ENCODE measurements at regions not wholly inside any gene's neighbourhood (a gene's known extent, or its start where the extent isn't known, plus 50 kb on each side); places are given as distances from the start of the nearest gene placed in this dataset.
"Not testable (repeated sequence)": the region's sequence is repeated elsewhere in the genome, so short reads cannot be mapped to it uniquely, and the experiment has no call there.

- DNase-seq (ENCODE audit: low spot score): no peak
Observed at GRCh38 chr12:4822572-4822971, 87.1 kb upstream of the KCNA1 start.

GRCh38 chr12:4824380-4824779 lies 85.3 kb upstream of the KCNA1 start:
- peak; percentile 37 for DNase-seq (ENCODE audit: low spot score)

- no peak for DNase-seq (ENCODE audit: low spot score)
Observed at GRCh38 chr12:4825011-4825858, 84.5 kb upstream of the KCNA1 start.

GRCh38 chr12:4826909-4827308 lies 82.8 kb upstream of the KCNA1 start:
- no peak for DNase-seq (ENCODE audit: low spot score)

DNA sequence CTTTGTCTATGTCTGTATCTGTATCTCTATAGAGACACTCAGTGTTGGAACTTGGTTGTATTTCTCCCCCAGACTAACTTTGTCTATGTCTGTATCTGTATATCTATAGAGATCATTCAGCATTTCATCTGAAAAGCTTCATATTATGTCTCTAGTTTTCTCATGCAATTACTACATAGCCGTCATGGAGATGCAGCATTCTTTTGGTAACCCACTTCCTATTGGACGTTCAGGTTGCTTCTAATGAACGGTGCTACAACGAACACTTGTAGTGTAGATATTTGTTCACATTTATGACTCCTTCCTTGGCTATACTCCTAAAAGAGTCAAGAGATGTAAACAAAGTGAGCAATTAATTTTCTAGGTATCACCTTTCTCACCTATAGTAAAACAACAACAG lies 81.5 kb upstream of the KCNA1 start:
- no peak for DNase-seq (ENCODE audit: low spot score)

- DNase-seq (ENCODE audit: low spot score): no peak
Observed at GRCh38 chr12:4829161-4829792, 80.4 kb upstream of the KCNA1 start.

- DNase-seq (ENCODE audit: low spot score): no peak
Observed at GRCh38 chr12:4829793-4830162, 79.9 kb upstream of the KCNA1 start.

DNA sequence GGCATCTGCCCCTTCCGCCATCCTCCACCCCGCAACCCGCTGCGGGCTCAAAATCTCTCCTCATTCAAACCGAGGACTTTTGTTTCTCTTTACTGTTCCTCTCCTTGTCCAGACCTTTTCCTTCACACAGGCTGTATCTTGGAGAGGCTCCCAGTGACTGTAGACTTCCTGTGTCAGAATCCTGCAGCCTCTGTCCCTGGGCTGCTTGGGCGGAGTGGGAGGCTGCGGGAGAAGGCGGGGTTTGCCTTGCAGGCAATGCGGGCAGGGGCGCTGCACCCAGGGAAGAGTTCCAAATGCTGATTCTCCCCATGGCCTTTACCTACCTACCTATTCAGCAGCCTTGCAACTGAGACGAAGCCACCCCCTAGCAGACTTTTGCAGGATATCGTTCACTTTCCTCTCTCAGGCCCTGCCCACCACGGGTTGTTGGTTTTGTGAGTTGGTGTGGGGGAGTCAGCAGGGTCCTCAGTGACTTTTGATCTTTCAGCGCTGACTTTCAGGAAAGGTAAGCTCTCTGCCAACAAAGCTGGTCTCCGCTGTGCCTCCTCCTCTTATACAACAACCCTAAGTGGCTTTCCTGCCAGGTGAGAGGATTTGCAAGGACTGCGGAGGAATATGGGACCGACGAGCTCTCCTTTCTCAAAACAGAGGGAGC lies 79.0 kb upstream of the KCNA1 start:
- DNase-seq (ENCODE audit: low spot score): no peak

- no peak for DNase-seq (ENCODE audit: low spot score)
Observed at GRCh38 chr12:4833053-4833452, 76.7 kb upstream of the KCNA1 start.

- no peak for DNase-seq (ENCODE audit: low spot score)
Observed at GRCh38 chr12:4833524-4833923, 76.2 kb upstream of the KCNA1 start.

GRCh38 chr12:4842401-4842800 lies 67.3 kb upstream of the KCNA1 start:
- not testable (repeated sequence) for DNase-seq (ENCODE audit: low spot score)

DNA sequence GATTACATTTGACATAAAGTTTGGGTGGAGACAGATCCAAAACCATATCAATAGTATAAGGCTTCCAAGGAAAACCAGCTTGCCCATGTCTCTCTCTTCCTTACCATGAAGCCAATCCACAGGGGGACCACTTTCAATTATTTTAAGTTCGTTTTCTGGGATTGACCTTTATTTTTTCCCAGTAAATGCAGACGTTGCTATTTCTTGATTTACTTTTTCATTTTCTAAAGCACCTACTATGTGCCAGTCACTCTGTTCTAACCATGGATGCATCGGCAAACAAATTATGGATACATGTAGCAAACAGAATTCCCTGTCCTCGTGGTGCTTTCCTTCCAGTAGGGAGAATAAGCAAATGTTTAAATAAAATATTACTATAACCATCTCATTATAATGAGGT lies 65.8 kb upstream of the KCNA1 start:
- DNase-seq (ENCODE audit: low spot score): no peak

GRCh38 chr12:4847713-4848112 lies 62.0 kb upstream of the KCNA1 start:
- no peak for DNase-seq (ENCODE audit: low spot score)

GRCh38 chr12:4849115-4849541 lies 60.6 kb upstream of the KCNA1 start:
- peak; percentile 51 for DNase-seq (ENCODE audit: low spot score)

DNA sequence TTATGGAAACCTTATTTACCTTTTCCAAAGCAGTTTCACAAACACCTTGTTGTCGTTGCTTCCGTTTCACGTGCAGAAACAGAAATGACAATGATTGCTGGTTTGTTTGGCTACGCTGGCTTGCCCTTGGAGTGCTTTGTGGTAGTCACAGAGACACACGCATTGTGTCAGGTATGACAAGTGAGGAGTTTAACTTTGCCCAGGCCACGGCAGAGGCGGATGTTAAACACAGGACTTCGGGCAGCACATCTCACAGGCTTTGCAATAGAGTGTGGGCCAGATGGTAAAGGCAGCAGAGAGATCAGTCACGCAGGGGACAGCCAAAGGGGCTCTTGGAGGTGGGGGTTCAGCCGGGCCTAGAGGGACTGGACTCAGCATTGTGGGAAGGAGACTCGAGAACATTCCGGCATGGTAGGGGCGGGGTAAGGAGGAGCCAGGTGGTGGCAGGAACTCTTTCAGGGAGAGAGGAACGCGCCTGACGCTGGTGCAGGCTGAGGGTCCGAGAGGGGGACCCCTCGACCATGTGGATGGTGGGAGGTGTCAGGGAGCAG lies 59.8 kb upstream of the KCNA1 start:
- no peak for DNase-seq (ENCODE audit: low spot score)

DNA sequence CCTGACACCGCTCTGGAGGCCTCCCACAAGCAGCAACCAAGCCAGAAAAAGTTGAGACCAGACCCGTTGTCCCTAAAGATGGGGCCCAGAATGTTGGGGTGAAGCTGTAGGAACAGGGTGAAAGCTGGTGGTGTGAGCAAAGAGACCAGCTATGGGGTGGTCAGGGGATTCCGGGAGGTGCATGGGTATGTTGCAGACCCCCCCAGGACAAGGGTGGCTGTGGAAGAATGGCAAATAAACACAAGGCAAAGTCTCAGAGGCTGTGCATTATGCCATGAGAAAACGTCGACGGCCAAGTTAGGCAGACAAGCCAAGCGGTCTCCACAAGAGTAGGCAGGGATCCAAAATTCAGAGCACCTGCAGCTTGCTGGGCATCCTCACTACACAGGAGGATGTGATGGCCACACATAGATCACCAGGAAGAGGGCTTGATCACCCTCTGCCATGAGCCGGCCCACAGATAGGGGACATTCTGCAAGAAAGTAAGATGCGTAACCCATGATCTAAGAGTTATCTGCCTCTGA lies 58.8 kb upstream of the KCNA1 start:
- DNase-seq (ENCODE audit: low spot score): no peak

DNA sequence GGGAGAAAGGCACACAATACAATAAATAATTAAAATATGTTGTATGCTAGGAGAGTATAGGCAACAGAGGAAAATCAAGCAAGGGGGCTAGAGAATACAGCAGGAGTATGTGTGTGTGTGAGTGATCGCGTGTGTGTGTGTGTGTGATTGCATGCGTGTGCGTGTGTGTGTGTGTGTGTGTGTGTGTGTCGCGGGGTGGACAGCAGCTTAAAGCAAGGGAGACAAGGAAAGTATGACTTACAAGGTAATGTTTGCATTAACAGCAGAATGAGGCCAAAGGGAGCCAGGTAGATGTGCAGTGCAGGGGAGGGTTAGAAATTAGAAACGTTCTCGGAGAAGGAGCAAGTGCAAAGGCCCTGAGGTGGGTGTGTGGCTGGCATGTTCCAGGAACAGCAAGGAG lies 57.4 kb upstream of the KCNA1 start:
- no peak for DNase-seq (ENCODE audit: low spot score)

DNA sequence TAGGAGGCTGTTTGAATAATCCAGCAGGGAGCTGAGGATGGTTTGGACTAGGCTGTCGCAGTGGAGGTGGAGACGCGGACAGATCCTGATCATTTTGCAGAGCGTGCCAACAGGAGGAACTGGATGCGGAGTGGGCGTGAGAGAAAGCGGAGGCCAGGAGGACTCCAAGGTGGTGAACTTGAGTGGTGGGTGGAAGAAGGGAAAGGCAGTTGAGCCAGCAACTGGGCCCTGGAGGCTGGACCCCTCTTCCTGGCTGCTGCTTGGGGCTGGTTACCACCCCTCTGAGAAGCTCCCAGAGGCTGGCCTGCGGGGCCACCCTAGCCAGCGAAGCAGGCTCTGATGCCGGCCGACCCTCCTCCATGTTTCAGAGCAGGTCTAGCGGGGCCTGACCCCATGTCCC lies 56.8 kb upstream of the KCNA1 start:
- DNase-seq (ENCODE audit: low spot score): no peak

DNA sequence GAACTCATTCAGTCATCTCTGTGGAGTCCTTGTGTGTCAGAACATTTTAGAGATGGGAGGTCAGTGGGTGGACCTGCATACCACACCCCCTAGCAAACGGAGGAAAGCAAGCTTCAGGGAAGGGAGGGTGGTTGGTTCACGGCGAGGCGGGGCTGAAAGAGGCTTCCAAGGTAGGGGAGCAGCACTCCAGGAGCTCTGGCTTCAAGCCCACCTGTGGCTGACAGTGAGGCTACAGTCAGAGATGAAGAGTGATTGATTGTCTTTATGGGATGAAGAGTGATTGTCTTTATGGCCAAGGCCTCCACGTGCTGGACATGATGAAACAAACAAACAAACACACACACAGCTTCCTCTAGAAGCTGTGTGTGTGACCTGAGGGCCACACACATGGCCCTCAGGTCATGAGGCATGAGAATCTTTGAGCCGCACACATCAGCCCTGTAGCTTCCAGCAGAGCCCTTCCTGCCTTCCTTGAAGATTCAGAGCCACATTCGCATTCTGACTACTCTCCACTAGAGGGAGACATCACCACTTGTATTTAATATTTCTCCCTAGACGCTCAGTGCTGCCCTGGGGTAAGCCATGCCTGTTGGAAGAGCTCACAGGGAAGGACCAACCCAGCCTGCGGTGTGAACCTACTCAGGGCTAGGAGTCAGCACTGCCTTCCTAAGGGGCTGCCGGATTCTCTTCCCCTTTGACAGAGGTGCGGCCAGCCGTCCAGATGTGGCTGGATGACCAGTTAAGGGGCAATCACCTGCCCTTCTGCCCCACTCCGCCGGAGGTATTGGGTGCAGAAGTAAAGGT lies 54.4 kb upstream of the KCNA1 start:
- peak; percentile 73 for DNase-seq (ENCODE audit: low spot score)

DNA sequence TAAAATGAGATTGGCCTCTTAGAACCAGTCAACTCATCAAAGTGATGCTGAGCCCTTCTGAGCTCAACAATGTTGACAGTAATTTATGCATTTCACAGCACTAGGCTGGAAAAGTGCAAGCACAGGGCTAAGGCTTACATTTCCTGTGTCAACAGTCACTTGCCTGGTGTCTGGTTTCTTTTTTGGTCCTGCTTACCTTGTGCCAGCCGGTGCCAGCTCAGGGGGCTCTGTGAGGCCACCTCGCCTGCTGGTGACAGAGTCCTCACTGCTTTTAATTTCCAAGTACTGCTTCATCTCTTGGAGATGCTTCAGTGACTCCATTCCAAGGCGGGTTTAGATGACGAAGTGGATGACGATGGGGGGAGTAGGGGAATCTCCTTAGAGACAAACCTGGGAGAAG lies 53.1 kb upstream of the KCNA1 start:
- DNase-seq (ENCODE audit: low spot score): no peak

- DNase-seq (ENCODE audit: low spot score): peak; percentile 79
Observed at GRCh38 chr12:4857472-4858291, 52.0 kb upstream of the KCNA1 start.
